HG02610 (cell line): ENCODE measurements at regions not wholly inside any gene's neighbourhood (a gene's known extent, or its start where the extent isn't known, plus 50 kb on each side); places are given as distances from the start of the nearest gene placed in this dataset.

Experiments used
- ATAC-seq: cut with Tn5 transposase; IDR thresholded peaks from one replicate; pipeline ENCODE4 v1.9.1; 2021; ENCODE audit warnings: mild to moderate bottlenecking, moderate library complexity; ENCODE audit not compliant: unreplicated experiment

GRCh38 chr7:54955296-54955695 lies 63.5 kb upstream of the EGFR start:
- no peak for ATAC-seq

GRCh38 chr7:54955696-54956420 lies 63.0 kb upstream of the EGFR start:
- no peak for ATAC-seq

- ATAC-seq, result no peak
Observed at GRCh38 chr7:54956865-54957264, 62.0 kb upstream of the EGFR start.

- peak; percentile 58 for ATAC-seq
Observed at GRCh38 chr7:54960517-54960916, 58.3 kb upstream of the EGFR start.

- ATAC-seq, result no peak
Observed at GRCh38 chr7:54961391-54961790, 57.4 kb upstream of the EGFR start.

GRCh38 chr7:54963155-54963554 lies 55.7 kb upstream of the EGFR start:
- no peak for ATAC-seq

- ATAC-seq, result no peak
Observed at GRCh38 chr7:54964136-54964535, 54.7 kb upstream of the EGFR start.

GRCh38 chr7:54967377-54967776 lies 51.4 kb upstream of the EGFR start:
- ATAC-seq, result no peak

- ATAC-seq, result no peak
Observed at GRCh38 chr7:54968018-54968417, 50.8 kb upstream of the EGFR start.
